BLaER1 (cell line): ENCODE measurements at regions not wholly inside any gene's neighbourhood (a gene's known extent, or its start where the extent isn't known, plus 50 kb on each side); places are given as distances from the start of the nearest gene placed in this dataset.
"Not testable (repeated sequence)": the region's sequence is repeated elsewhere in the genome, so short reads cannot be mapped to it uniquely, and the experiment has no call there.

ENCODE experiments used
- H3K27ac ChIP-seq: shearing (Covaris generic); formaldehyde crosslinking; 2 replicates; pipeline ENCODE4 v1.8.1; 2022
- H3K27me3 ChIP-seq: shearing (Covaris generic); formaldehyde crosslinking; 2 replicates; pipeline ENCODE4 v1.8.1; 2022
- H3K36me3 ChIP-seq: shearing (Covaris generic); formaldehyde crosslinking; 2 replicates; pipeline ENCODE4 v1.8.1; 2022
- H3K4me1 ChIP-seq: shearing (Covaris generic); formaldehyde crosslinking; 2 replicates; pipeline ENCODE4 v1.8.1; 2022
- H3K4me2 ChIP-seq: shearing (Covaris generic); formaldehyde crosslinking; 2 replicates; pipeline ENCODE4 v1.8.1; 2022
- H3K4me3 ChIP-seq: shearing (Covaris generic); formaldehyde crosslinking; 2 replicates; pipeline ENCODE4 v1.8.1; 2022
- H3K9ac ChIP-seq: shearing (Covaris generic); formaldehyde crosslinking; 2 replicates; pipeline ENCODE4 v1.8.1; 2022
- H3K9me3 ChIP-seq: shearing (Covaris generic); formaldehyde crosslinking; 2 replicates; pipeline ENCODE4 v1.8.1; 2022
- H4K20me1 ChIP-seq: shearing (Covaris generic); formaldehyde crosslinking; 2 replicates; pipeline ENCODE4 v1.8.1; 2022
- Cebpa-rat ChIP-seq: shearing (Covaris generic); IDR thresholded peaks from 2 replicates; pipeline ENCODE4 v1.8.1; 2022

- Histone ChIP-seq H3K4me1 (no peaks in the 10 kb centered on the region), H3K27me3 (no peaks in the 10 kb centered on the region), H3K36me3 (no peaks in the 10 kb centered on the region), H3K9me3 (no peaks in the 10 kb centered on the region), H3K9ac (no peak overlapping the region), H3K27ac (no peak overlapping the region), H4K20me1 (no peaks in the 10 kb centered on the region), H3K4me3 (no peak overlapping the region), H3K4me2 (no peak overlapping the region)
- no peak for TF ChIP-seq Cebpa-rat
These were observed 128.8 kb upstream of the CACNA2D1 start for GRCh38 chr7:82572195-82572880.

GRCh38 chr7:82571047-82571446, 127.5 kb upstream of the CACNA2D1 start:
- not testable (repeated sequence) for H3K4me1 ChIP-seq, H3K4me3 ChIP-seq, H3K36me3 ChIP-seq, H3K27ac ChIP-seq, H3K9ac ChIP-seq, H3K27me3 ChIP-seq, H4K20me1 ChIP-seq, H3K9me3 ChIP-seq, H3K4me2 ChIP-seq

- no peak overlapping the region for H3K4me2 ChIP-seq
- no peaks in the 10 kb centered on the region for H3K4me1 ChIP-seq
- no peak for TF ChIP-seq Cebpa-rat
- H3K9ac ChIP-seq: no peak overlapping the region
- no peak overlapping the region for H3K4me3 ChIP-seq
- H3K36me3 ChIP-seq: no peaks in the 10 kb centered on the region
- no peak overlapping the region for H3K27ac ChIP-seq
- no peaks in the 10 kb centered on the region for H3K27me3 ChIP-seq
- no peaks in the 10 kb centered on the region for H3K9me3 ChIP-seq
- no peaks in the 10 kb centered on the region for H4K20me1 ChIP-seq
These were observed 124.3 kb upstream of the CACNA2D1 start for GRCh38 chr7:82567841-82568240.

- no peak overlapping the region for H3K4me3 ChIP-seq
- no peaks in the 10 kb centered on the region for H3K9me3 ChIP-seq
- no peak for TF ChIP-seq Cebpa-rat
- no peak overlapping the region for H3K27ac ChIP-seq
- H3K9ac ChIP-seq: no peak overlapping the region
- no peak overlapping the region for H3K4me2 ChIP-seq
- H4K20me1 ChIP-seq: no peaks in the 10 kb centered on the region
- no peaks in the 10 kb centered on the region for H3K36me3 ChIP-seq
- H3K27me3 ChIP-seq: no peaks in the 10 kb centered on the region
- H3K4me1 ChIP-seq: no peaks in the 10 kb centered on the region
These were observed 123.8 kb upstream of the CACNA2D1 start for GRCh38 chr7:82567356-82567755.

GRCh38 chr7:82566752-82567151, 123.2 kb upstream of the CACNA2D1 start:
- H3K9me3 ChIP-seq: no peaks in the 10 kb centered on the region
- H3K4me3 ChIP-seq: no peak overlapping the region
- H3K4me1 ChIP-seq: no peaks in the 10 kb centered on the region
- H3K4me2 ChIP-seq: no peak overlapping the region
- H4K20me1 ChIP-seq: no peaks in the 10 kb centered on the region
- H3K36me3 ChIP-seq: no peaks in the 10 kb centered on the region
- no peak for TF ChIP-seq Cebpa-rat
- no peak overlapping the region for H3K9ac ChIP-seq
- H3K27me3 ChIP-seq: no peaks in the 10 kb centered on the region
- H3K27ac ChIP-seq: no peak overlapping the region

- Histone ChIP-seq H3K27me3 (no peaks in the 10 kb centered on the region), H3K9ac (no peak overlapping the region), H3K9me3 (no peaks in the 10 kb centered on the region), H4K20me1 (no peaks in the 10 kb centered on the region), H3K4me2 (no peak overlapping the region), H3K4me3 (no peak overlapping the region), H3K4me1 (no peaks in the 10 kb centered on the region), H3K27ac (no peak overlapping the region), H3K36me3 (no peaks in the 10 kb centered on the region)
- TF ChIP-seq Cebpa-rat: no peak
These were observed 119.3 kb upstream of the CACNA2D1 start for GRCh38 chr7:82562716-82563404.

- no peak overlapping the region for H3K27ac ChIP-seq
- no peaks in the 10 kb centered on the region for H4K20me1 ChIP-seq
- no peaks in the 10 kb centered on the region for H3K4me1 ChIP-seq
- no peak overlapping the region for H3K4me3 ChIP-seq
- no peaks in the 10 kb centered on the region; the same call in 1 of the 2 replicates for H3K9me3 ChIP-seq
- H3K27me3 ChIP-seq: no peaks in the 10 kb centered on the region
- no peak overlapping the region for H3K4me2 ChIP-seq
- TF ChIP-seq Cebpa-rat: no peak
- H3K36me3 ChIP-seq: no peaks in the 10 kb centered on the region
- H3K9ac ChIP-seq: no peak overlapping the region
These were observed 115.7 kb upstream of the CACNA2D1 start for GRCh38 chr7:82559193-82559805.

- H3K4me2 ChIP-seq: no peak overlapping the region
- no peaks in the 10 kb centered on the region for H4K20me1 ChIP-seq
- no peak for TF ChIP-seq Cebpa-rat
- H3K27ac ChIP-seq: no peak overlapping the region
- no peak overlapping the region for H3K4me3 ChIP-seq
- H3K9me3 ChIP-seq: no peaks in the 10 kb centered on the region; the same call in 1 of the 2 replicates
- H3K27me3 ChIP-seq: no peaks in the 10 kb centered on the region
- H3K36me3 ChIP-seq: no peaks in the 10 kb centered on the region
- H3K9ac ChIP-seq: no peak overlapping the region
- no peaks in the 10 kb centered on the region for H3K4me1 ChIP-seq
These were observed 106.2 kb upstream of the CACNA2D1 start for GRCh38 chr7:82549616-82550285.

- no peak overlapping the region for H3K27ac ChIP-seq
- H3K4me3 ChIP-seq: no peak overlapping the region
- TF ChIP-seq Cebpa-rat: no peak
- no peaks in the 10 kb centered on the region for H3K4me1 ChIP-seq
- H3K9ac ChIP-seq: no peak overlapping the region
- no peaks in the 10 kb centered on the region for H3K27me3 ChIP-seq
- H3K36me3 ChIP-seq: no peaks in the 10 kb centered on the region
- H3K4me2 ChIP-seq: no peak overlapping the region
- no peaks in the 10 kb centered on the region for H3K9me3 ChIP-seq
- no peaks in the 10 kb centered on the region for H4K20me1 ChIP-seq
These were observed 104.6 kb upstream of the CACNA2D1 start for GRCh38 chr7:82548141-82548688.

- Histone ChIP-seq H3K4me1 (no peaks in the 10 kb centered on the region), H4K20me1 (no peaks in the 10 kb centered on the region), H3K4me3 (no peak overlapping the region), H3K27ac (no peak overlapping the region), H3K27me3 (no peaks in the 10 kb centered on the region), H3K9ac (no peak overlapping the region), H3K36me3 (no peaks in the 10 kb centered on the region), H3K9me3 (no peaks in the 10 kb centered on the region), H3K4me2 (no peak overlapping the region)
- no peak for TF ChIP-seq Cebpa-rat
These were observed 99.1 kb upstream of the CACNA2D1 start for GRCh38 chr7:82542665-82543064.
